ENCODE measurements at regions not wholly inside any gene's neighbourhood (a gene's known extent, or its start where the extent isn't known, plus 50 kb on each side); places are given as distances from the start of the nearest gene placed in this dataset.

- TF ChIP-seq, protein P1, sequence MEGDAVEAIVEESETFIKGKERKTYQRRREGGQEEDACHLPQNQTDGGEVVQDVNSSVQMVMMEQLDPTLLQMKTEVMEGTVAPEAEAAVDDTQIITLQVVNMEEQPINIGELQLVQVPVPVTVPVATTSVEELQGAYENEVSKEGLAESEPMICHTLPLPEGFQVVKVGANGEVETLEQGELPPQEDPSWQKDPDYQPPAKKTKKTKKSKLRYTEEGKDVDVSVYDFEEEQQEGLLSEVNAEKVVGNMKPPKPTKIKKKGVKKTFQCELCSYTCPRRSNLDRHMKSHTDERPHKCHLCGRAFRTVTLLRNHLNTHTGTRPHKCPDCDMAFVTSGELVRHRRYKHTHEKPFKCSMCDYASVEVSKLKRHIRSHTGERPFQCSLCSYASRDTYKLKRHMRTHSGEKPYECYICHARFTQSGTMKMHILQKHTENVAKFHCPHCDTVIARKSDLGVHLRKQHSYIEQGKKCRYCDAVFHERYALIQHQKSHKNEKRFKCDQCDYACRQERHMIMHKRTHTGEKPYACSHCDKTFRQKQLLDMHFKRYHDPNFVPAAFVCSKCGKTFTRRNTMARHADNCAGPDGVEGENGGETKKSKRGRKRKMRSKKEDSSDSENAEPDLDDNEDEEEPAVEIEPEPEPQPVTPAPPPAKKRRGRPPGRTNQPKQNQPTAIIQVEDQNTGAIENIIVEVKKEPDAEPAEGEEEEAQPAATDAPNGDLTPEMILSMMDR (conservative IDR thresholded peaks at IDR 0.05; ENCODE audit: low read length), result no peak
- no peak for TF ChIP-seq EZH2phosphoT487 (IDR thresholded peaks at IDR 0.05; ENCODE audit: borderline replicate concordance, low read depth, low read length)
These were observed 397.6 kb downstream of the EDEM1 start for GRCh38 chr3:5585085-5585484.

Data from OCI-LY7 (cell line).